Body of pancreas (tissue), 4 donors: ENCODE measurements at regions not wholly inside any gene's neighbourhood (a gene's known extent, or its start where the extent isn't known, plus 50 kb on each side); places are given as distances from the start of the nearest gene placed in this dataset.
"Not testable (repeated sequence)": the region's sequence is repeated elsewhere in the genome, so short reads cannot be mapped to it uniquely, and the experiment has no call there.

Experiments
- ATAC-seq: fragments of 150-250 bp; one replicate; pipeline ENCODE4 v1.9.1; 2016
- DNase-seq, 4 donors: peaks; one replicate each; pipeline ENCODE4 v3.0.0-alpha.2; 2019
- H3K27ac ChIP-seq, 4 donors: fragments of 200-600 bp; sonication (generic); 1 replicate in 3 of 4; 2 replicates in 1 of 4; pipeline versions ENCODE4 v1.5.1 to v1.6.1; 2016 to 2019; ENCODE audit warnings: mild to moderate bottlenecking in 1 of 4, mixed read lengths in 1 of 4, moderate library complexity in 1 of 4
- H3K27me3 ChIP-seq, 2 donors: fragments of 200-600 bp; sonication (generic); one replicate each; pipeline ENCODE4 v1.6.0; 2016; ENCODE audit warnings: mild to moderate bottlenecking in 1 of 2
- H3K36me3 ChIP-seq, 2 donors: fragments of 200-600 bp; sonication (generic); replicated peaks in 1 of 2; 2 replicates each; pipeline ENCODE4 v1.5.1; 2016; ENCODE audit warnings: low read depth in 2 of 2; ENCODE audit not compliant: insufficient read depth in 1 of 2
- H3K4me1 ChIP-seq: fragments of 200-600 bp; sonication (generic); one replicate; pipeline ENCODE4 v1.6.0; 2016
- H3K4me3 ChIP-seq, 2 donors: fragments of 200-600 bp; sonication (generic); 1 replicate in 1 of 2; 2 replicates in 1 of 2; pipeline ENCODE4 v1.5.1; 2016 to 2019
- H3K9me3 ChIP-seq, 3 donors: fragments of 200-600 bp; sonication (generic); 1 replicate in 2 of 3; 2 replicates in 1 of 3; pipeline ENCODE4 v1.5.1; 2016
- CTCF ChIP-seq, 7 experiments: fragments of 450-650 bp in 4 of 7; fragments of 200-600 bp in 3 of 7; sonication (generic) in 3 of 7; IDR thresholded peaks; one replicate each; pipeline ENCODE4 v1.5.1; 2016 to 2019; ENCODE audit warnings: antibody characterized with exemption in 7 of 7
- POLR2A ChIP-seq, 3 donors: fragments of 450-650 bp; IDR thresholded peaks; one replicate each; pipeline ENCODE4 v1.6.1; 2016; ENCODE audit warnings: antibody characterized with exemption in 3 of 3, mild to moderate bottlenecking in 2 of 3
- WGBS, 2 donors: methylation state at CpG; one replicate each; pipeline ENCODE4 v1.1.5; 2017; 5-methylcytosine and 5-hydroxymethylcytosine counted together
- intact Hi-C: fragments of 100-400 bp; cut with DNase I; formaldehyde crosslinking; loops from one replicate; pipeline ENCODE4 v1.15.1; 2023

GRCh38 chr9:118665226-118665919 is 703.9 kb downstream of the BRINP1 start:
- Histone ChIP-seq H3K27ac (no peak overlapping the region), H3K4me3 (no peak overlapping the region), H3K4me1 (no peaks in the 10 kb centered on the region), H3K9me3 (no peaks in the 10 kb centered on the region), H3K36me3 (no peaks in the 10 kb centered on the region), H3K27me3 (no peaks in the 10 kb centered on the region)
- TF ChIP-seq POLR2A (IDR thresholded peaks at IDR 0.05), result no peak
- ATAC-seq, result no peak
- intact Hi-C loops, result no loop called here
- no peak for DNase-seq
- WGBS, 2 donors, result 56 to 59% methylated on average over 4 of the region's 4 CpGs

GRCh38 chr9:118670011-118670953 is 699.0 kb downstream of the BRINP1 start:
- Histone ChIP-seq H3K27me3 (no peaks in the 10 kb centered on the region), H3K9me3 (no peaks in the 10 kb centered on the region), H3K27ac (no peak overlapping the region), H3K4me1 (no peaks in the 10 kb centered on the region), H3K4me3 (no peak overlapping the region), H3K36me3 (no peaks in the 10 kb centered on the region)
- ATAC-seq, result no peak
- WGBS, 2 donors, result 45 to 53% methylated on average over 11 of the region's 11 CpGs
- intact Hi-C loops, result no loop called here
- DNase-seq, result no peak
- TF ChIP-seq POLR2A (IDR thresholded peaks at IDR 0.05) (no peak), CTCF (IDR thresholded peaks at IDR 0.05) (no peak)

GRCh38 chr9:118674942-118675341 is 694.3 kb downstream of the BRINP1 start:
- Histone ChIP-seq H3K4me1 (no peaks in the 10 kb centered on the region), H3K4me3 (no peak overlapping the region), H3K36me3 (no peaks in the 10 kb centered on the region), H3K9me3 (no peaks in the 10 kb centered on the region), H3K27me3 (no peaks in the 10 kb centered on the region), H3K27ac (no peak overlapping the region)
- intact Hi-C loops, result no loop called here
- ATAC-seq (no peak), DNase-seq (no peak)
- no peak for TF ChIP-seq CTCF (IDR thresholded peaks at IDR 0.05)
- TF ChIP-seq POLR2A (IDR thresholded peaks at IDR 0.05), result no peak
- WGBS, 2 donors, result 71 to 73% methylated on average over 5 of the region's 5 CpGs

- H3K27ac ChIP-seq, H3K4me3 ChIP-seq, intact Hi-C loops, H3K36me3 ChIP-seq, H3K27me3 ChIP-seq, ATAC-seq, H3K4me1 ChIP-seq, DNase-seq, H3K9me3 ChIP-seq: not testable (repeated sequence)
- WGBS, 2 donors, result 81 to 92% methylated on average over 12 to 28 of the region's 47 CpGs
Observed at GRCh38 chr9:118677936-118678653, 691.1 kb downstream of the BRINP1 start.

GRCh38 chr9:118686959-118687358 is 682.3 kb downstream of the BRINP1 start:
- 3 to 5% methylated on average over 5 of the region's 5 CpGs for WGBS, 2 donors
- no peak for DNase-seq

More at GRCh38 chr9:118686959-118687358, 682.3 kb downstream of the BRINP1 start:
- ATAC-seq, result no peak
- no peak overlapping the region for H3K27ac ChIP-seq
- H3K9me3 ChIP-seq, result no peaks in the 10 kb centered on the region
- no peaks in the 10 kb centered on the region for H3K36me3 ChIP-seq
- no peak overlapping the region for H3K4me3 ChIP-seq
- H3K4me1 ChIP-seq, result no peaks in the 10 kb centered on the region
- TF ChIP-seq CTCF (IDR thresholded peaks at IDR 0.05) (no peak), POLR2A (IDR thresholded peaks at IDR 0.05) (no peak)
- intact Hi-C loops, result no loop called here
- H3K27me3 ChIP-seq, result no peaks in the 10 kb centered on the region
